ENCODE measurements at regions not wholly inside any gene's neighbourhood (a gene's known extent, or its start where the extent isn't known, plus 50 kb on each side); places are given as distances from the start of the nearest gene placed in this dataset.

GRCh38 chr3:83524901-83525300 lies 1433.9 kb upstream of the CADM2 start:
- H3K9me3 ChIP-seq (ENCODE audit: control insufficient read depth, low read length) = no peaks in the 10 kb centered on the region
- H3K4me3 ChIP-seq (ENCODE audit: low read length) = no peak overlapping the region
- H3K9ac ChIP-seq (ENCODE audit: extremely low read depth, low read length, poor library complexity, severe bottlenecking) = no peak overlapping the region
- H3K27me3 Mint-ChIP-seq (ENCODE audit: insufficient read depth) = no peaks in the 10 kb centered on the region
- no peaks in the 10 kb centered on the region for H3K4me1 ChIP-seq (ENCODE audit: control insufficient read depth, insufficient read depth, low read length)
- no peaks in the 10 kb centered on the region for H3K27me3 ChIP-seq (ENCODE audit: control insufficient read depth, insufficient read depth, low read length, poor library complexity, severe bottlenecking)
- H3K4me3 Mint-ChIP-seq = no peak overlapping the region
- H3K27ac Mint-ChIP-seq = no peak overlapping the region
- DNase-seq = no peak
- H3K36me3 ChIP-seq (ENCODE audit: control insufficient read depth, insufficient read depth, low read length) = no peaks in the 10 kb centered on the region
- H3K4me1 Mint-ChIP-seq = no peaks in the 10 kb centered on the region
- no peaks in the 10 kb centered on the region for H3K36me3 Mint-ChIP-seq (ENCODE audit: low read depth)
- no peak for TF ChIP-seq CTCF (conservative IDR thresholded peaks at IDR 0.05)
- H3K9me3 Mint-ChIP-seq = no peaks in the 10 kb centered on the region
- H3K27ac ChIP-seq (ENCODE audit: low read depth, low read length) = no peak overlapping the region
- WGBS, 2 experiments (ENCODE audit: insufficient coverage in 1 of 2, insufficient read length in 1 of 2) = 85 to 87% methylated on average over 2 to 5 of the region's 5 CpGs

DNA sequence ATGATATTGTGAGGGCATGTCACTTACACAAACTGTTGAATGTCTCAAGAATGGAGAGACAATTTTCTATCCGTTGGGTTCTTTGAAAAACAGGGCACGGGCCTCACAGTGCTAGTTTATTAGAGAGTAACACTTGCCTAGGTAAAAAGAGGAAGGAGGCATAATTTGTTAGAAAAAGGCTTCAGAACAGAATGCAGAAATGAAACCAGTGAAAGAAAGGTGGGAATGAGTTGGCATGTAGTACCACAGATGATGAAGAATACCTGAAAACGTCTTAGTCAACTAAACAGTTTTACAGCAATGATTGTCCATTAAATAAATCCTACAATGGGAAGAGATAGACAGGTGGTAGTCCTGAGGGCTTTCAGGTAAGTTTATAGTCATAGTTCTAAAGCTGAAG lies 1399.7 kb upstream of the CADM2 start:
- Histone ChIP-seq H3K9me3 (ENCODE audit: control insufficient read depth, low read length) (no peaks in the 10 kb centered on the region), H3K4me3 (ENCODE audit: low read length) (no peak overlapping the region), H3K36me3 (ENCODE audit: control insufficient read depth, insufficient read depth, low read length) (no peaks in the 10 kb centered on the region), H3K27me3 (ENCODE audit: control insufficient read depth, insufficient read depth, low read length, poor library complexity, severe bottlenecking) (no peaks in the 10 kb centered on the region), H3K9ac (ENCODE audit: extremely low read depth, low read length, poor library complexity, severe bottlenecking) (no peak overlapping the region), H3K4me1 (ENCODE audit: control insufficient read depth, insufficient read depth, low read length) (no peaks in the 10 kb centered on the region), H3K27ac (ENCODE audit: low read depth, low read length) (no peak overlapping the region)
- Mint-ChIP-seq H3K9me3 (no peaks in the 10 kb centered on the region), H3K36me3 (ENCODE audit: low read depth) (no peaks in the 10 kb centered on the region), H3K4me3 (no peak overlapping the region), H3K4me1 (no peaks in the 10 kb centered on the region), H3K27ac (no peak overlapping the region), H3K27me3 (ENCODE audit: insufficient read depth) (no peaks in the 10 kb centered on the region)
- no peak for TF ChIP-seq CTCF (conservative IDR thresholded peaks at IDR 0.05)
- WGBS, 2 experiments (ENCODE audit: insufficient coverage in 1 of 2, insufficient read length in 1 of 2) = 82 to 92% methylated on average over 2 to 3 of the region's 3 CpGs
- DNase-seq = no peak

GRCh38 chr3:83567935-83568334 lies 1390.9 kb upstream of the CADM2 start:
- no peak for TF ChIP-seq CTCF (conservative IDR thresholded peaks at IDR 0.05)
- Histone ChIP-seq H3K4me1 (ENCODE audit: control insufficient read depth, insufficient read depth, low read length) (no peaks in the 10 kb centered on the region), H3K9me3 (ENCODE audit: control insufficient read depth, low read length) (no peaks in the 10 kb centered on the region), H3K4me3 (ENCODE audit: low read length) (no peak overlapping the region), H3K9ac (ENCODE audit: extremely low read depth, low read length, poor library complexity, severe bottlenecking) (no peak overlapping the region), H3K27ac (ENCODE audit: low read depth, low read length) (no peak overlapping the region), H3K36me3 (ENCODE audit: control insufficient read depth, insufficient read depth, low read length) (no peaks in the 10 kb centered on the region), H3K27me3 (ENCODE audit: control insufficient read depth, insufficient read depth, low read length, poor library complexity, severe bottlenecking) (no peaks in the 10 kb centered on the region)
- H3K4me1 Mint-ChIP-seq = peaks cover 3% of the 10 kb centered on the region
- no peaks in the 10 kb centered on the region for H3K9me3 Mint-ChIP-seq
- no peaks in the 10 kb centered on the region for H3K27me3 Mint-ChIP-seq (ENCODE audit: insufficient read depth)
- DNase-seq = no peak
- no peaks in the 10 kb centered on the region for H3K36me3 Mint-ChIP-seq (ENCODE audit: low read depth)
- no peak overlapping the region for H3K4me3 Mint-ChIP-seq
- WGBS, 2 experiments (ENCODE audit: insufficient coverage in 1 of 2, insufficient read length in 1 of 2) = 57% methylated on average over 3 of the region's 3 CpGs; no CpG with 5 or more reads in 1 of the 2 experiments
- no peak overlapping the region for H3K27ac Mint-ChIP-seq
